SH-SY5Y (cell line): ENCODE measurements at regions not wholly inside any gene's neighbourhood (a gene's known extent, or its start where the extent isn't known, plus 50 kb on each side); places are given as distances from the start of the nearest gene placed in this dataset.
A peak's percentile ranks its signal among the peaks of the same experiment; 100 is the strongest.

ENCODE experiments used
- GATA2 ChIP-seq: IDR thresholded peaks from 2 replicates; pipeline ENCODE4 v1.6.1; 2011; ENCODE audit warnings: mild to moderate bottlenecking, low read depth, low read length
- GATA3 ChIP-seq: IDR thresholded peaks from 2 replicates; pipeline ENCODE4 v1.6.1; 2011; ENCODE audit warnings: low read depth, mild to moderate bottlenecking, low read length, moderate library complexity

- TF ChIP-seq GATA2 (no peak), GATA3 (no peak)
Measured at GRCh38 chr2:17387591-17387990, 130.6 kb downstream of the RAD51AP2 start.

GRCh38 chr2:17386771-17387170, 131.5 kb downstream of the RAD51AP2 start:
- TF ChIP-seq GATA2 (no peak), GATA3 (no peak)

GRCh38 chr2:17380003-17380402, 138.2 kb downstream of the RAD51AP2 start:
- no peak for TF ChIP-seq GATA3
- TF ChIP-seq GATA2: no peak

GRCh38 chr2:17375262-17375661, 143.0 kb downstream of the RAD51AP2 start:
- TF ChIP-seq GATA3 (no peak), GATA2 (no peak)

GRCh38 chr2:17373741-17374140, 144.5 kb downstream of the RAD51AP2 start:
- no peak for TF ChIP-seq GATA3
- no peak for TF ChIP-seq GATA2

GRCh38 chr2:17373041-17373440, 145.2 kb downstream of the RAD51AP2 start:
- no peak for TF ChIP-seq GATA2
- no peak for TF ChIP-seq GATA3

GRCh38 chr2:17363846-17364245, 154.4 kb downstream of the RAD51AP2 start:
- TF ChIP-seq GATA2 (no peak), GATA3 (no peak)

- TF ChIP-seq GATA3: no peak
- no peak for TF ChIP-seq GATA2
Measured at GRCh38 chr2:17362956-17363355, 155.3 kb downstream of the RAD51AP2 start.

GRCh38 chr2:17355608-17356329, 162.5 kb downstream of the RAD51AP2 start:
- TF ChIP-seq GATA3: no peak
- TF ChIP-seq GATA2: no peak

- TF ChIP-seq GATA3: peak; percentile 28; the same call in 1 of the 2 replicates
- TF ChIP-seq GATA2: peak; percentile 70
Measured at GRCh38 chr2:17353263-17353662, 165.0 kb downstream of the RAD51AP2 start.

GRCh38 chr2:17337507-17337906, 180.7 kb downstream of the RAD51AP2 start:
- TF ChIP-seq GATA2 (no peak), GATA3 (no peak)

GRCh38 chr2:17336458-17336857, 181.8 kb downstream of the RAD51AP2 start:
- TF ChIP-seq GATA2 (no peak), GATA3 (no peak)

- no peak for TF ChIP-seq GATA3
- TF ChIP-seq GATA2: no peak
Measured at GRCh38 chr2:17334300-17334699, 183.9 kb downstream of the RAD51AP2 start.

- no peak for TF ChIP-seq GATA3
- TF ChIP-seq GATA2: no peak
Measured at GRCh38 chr2:17331636-17332035, 186.6 kb downstream of the RAD51AP2 start.

GRCh38 chr2:17328161-17328560, 190.1 kb downstream of the RAD51AP2 start:
- TF ChIP-seq GATA2 (no peak), GATA3 (no peak)

GRCh38 chr2:17327649-17328048, 190.6 kb downstream of the RAD51AP2 start:
- TF ChIP-seq GATA2 (no peak), GATA3 (no peak)

- TF ChIP-seq GATA3 (no peak), GATA2 (no peak)
Measured at GRCh38 chr2:17326717-17327116, 191.5 kb downstream of the RAD51AP2 start.
